Suprapubic skin (tissue), 4 donors: ENCODE measurements at regions not wholly inside any gene's neighbourhood (a gene's known extent, or its start where the extent isn't known, plus 50 kb on each side); places are given as distances from the start of the nearest gene placed in this dataset.

ENCODE experiments used
- DNase-seq, 2 donors: peaks; one replicate each; pipeline ENCODE4 v3.0.0-alpha.2; 2019; ENCODE audit warnings: low spot score in 2 of 2
- H3K27ac ChIP-seq: fragments of 200-600 bp; sonication (generic); one replicate; pipeline ENCODE4 v1.5.1; 2019
- H3K27me3 ChIP-seq: fragments of 200-600 bp; sonication (generic); one replicate; pipeline ENCODE4 v1.5.1; 2019
- H3K36me3 ChIP-seq: fragments of 200-600 bp; sonication (generic); one replicate; pipeline ENCODE4 v1.5.1; 2019
- H3K4me1 ChIP-seq: fragments of 200-600 bp; sonication (generic); one replicate; pipeline ENCODE4 v1.5.1; 2019
- H3K4me3 ChIP-seq: fragments of 200-600 bp; sonication (generic); one replicate; pipeline ENCODE4 v1.5.1; 2019; ENCODE audit warnings: mild to moderate bottlenecking
- H3K9me3 ChIP-seq: fragments of 200-600 bp; sonication (generic); one replicate; pipeline ENCODE4 v1.5.1; 2019
- CTCF ChIP-seq, 2 donors: fragments of 200-600 bp in 1 of 2; fragments of 450-650 bp in 1 of 2; sonication (generic) in 1 of 2; IDR thresholded peaks; one replicate each; pipeline ENCODE4 v1.5.1; 2016 to 2019; ENCODE audit warnings: antibody characterized with exemption in 2 of 2, mild to moderate bottlenecking in 1 of 2, moderate library complexity in 1 of 2
- EP300 ChIP-seq: sonication (generic); formaldehyde crosslinking; IDR thresholded peaks from one replicate; pipeline ENCODE4 v1.6.1; 2017; ENCODE audit warnings: antibody characterized with exemption
- POLR2A ChIP-seq, 2 donors: fragments of 450-650 bp; IDR thresholded peaks; one replicate each; pipeline ENCODE4 v1.6.1; 2017; ENCODE audit warnings: antibody characterized with exemption in 2 of 2, mild to moderate bottlenecking in 2 of 2, moderate library complexity in 2 of 2
- POLR2AphosphoS5 ChIP-seq, 3 donors: sonication (generic); formaldehyde crosslinking; IDR thresholded peaks; one replicate each; pipeline ENCODE4 v1.6.1; 2017; ENCODE audit warnings: antibody characterized with exemption in 3 of 3
- WGBS: methylation state at CpG from one replicate; pipeline ENCODE4 v1.1.5; 2018; 5-methylcytosine and 5-hydroxymethylcytosine counted together

DNA sequence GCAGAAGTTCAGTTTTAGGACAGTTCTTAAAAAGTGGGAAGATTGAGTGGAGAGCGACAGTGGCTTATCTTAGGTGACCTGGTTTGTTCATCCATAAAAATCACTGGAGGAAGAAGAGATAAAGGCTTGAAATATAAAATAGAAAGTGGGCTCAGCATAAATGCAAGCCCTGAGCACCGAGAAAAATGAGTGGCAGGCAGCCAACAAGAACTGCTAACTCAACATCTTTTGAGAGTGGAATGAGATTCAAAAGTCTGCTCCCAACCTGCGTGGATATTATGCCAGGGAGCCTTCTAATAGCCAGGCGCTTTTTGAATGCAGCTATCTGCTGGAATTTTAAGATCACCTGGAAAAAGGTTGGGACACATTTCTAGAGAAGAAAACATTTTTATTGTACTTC lies 666.5 kb downstream of the FLRT2 start:
- 35% methylated on average over 4 of the region's 4 CpGs for WGBS

DNA sequence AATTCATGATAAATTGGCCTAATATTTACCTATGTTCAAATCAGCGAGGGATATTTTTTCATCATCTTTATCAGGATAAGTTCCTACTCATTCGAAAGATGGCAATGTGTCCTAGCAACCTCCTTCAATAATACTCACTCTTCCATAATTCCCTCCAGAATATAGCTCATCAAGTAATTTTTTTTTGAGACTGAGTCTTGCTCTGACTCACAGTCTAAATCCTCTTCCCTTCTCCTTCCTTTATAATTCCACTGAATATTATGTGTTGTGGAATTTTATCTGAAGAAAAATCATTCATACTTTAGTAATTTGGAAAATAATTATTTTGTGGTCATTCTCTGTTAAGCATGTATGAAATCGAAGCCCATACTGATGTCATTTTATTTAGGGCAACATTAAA lies 663.8 kb downstream of the FLRT2 start:
- Histone ChIP-seq H3K27me3 (no peaks in the 10 kb centered on the region), H3K36me3 (no peaks in the 10 kb centered on the region), H3K9me3 (no peaks in the 10 kb centered on the region), H3K4me3 (no peak overlapping the region), H3K27ac (no peak overlapping the region), H3K4me1 (no peaks in the 10 kb centered on the region)
- TF ChIP-seq EP300 (no peak), CTCF (IDR thresholded peaks at IDR 0.05) (no peak), POLR2A (IDR thresholded peaks at IDR 0.05) (no peak), POLR2AphosphoS5 (IDR thresholded peaks at IDR 0.05) (no peak)
- 81% methylated on average over 3 of the region's 3 CpGs for WGBS
- DNase-seq = no peak

More for the DNA sequence above, 666.5 kb downstream of the FLRT2 start:
- TF ChIP-seq POLR2A (IDR thresholded peaks at IDR 0.05) (no peak), POLR2AphosphoS5 (IDR thresholded peaks at IDR 0.05) (no peak), CTCF (IDR thresholded peaks at IDR 0.05) (no peak), EP300 (no peak)
- H3K4me3 ChIP-seq = no peak overlapping the region
- H3K4me1 ChIP-seq = no peaks in the 10 kb centered on the region
- no peaks in the 10 kb centered on the region for H3K27me3 ChIP-seq
- no peaks in the 10 kb centered on the region for H3K9me3 ChIP-seq
- no peak overlapping the region for H3K27ac ChIP-seq
- H3K36me3 ChIP-seq = no peaks in the 10 kb centered on the region
- DNase-seq = no peak

DNA sequence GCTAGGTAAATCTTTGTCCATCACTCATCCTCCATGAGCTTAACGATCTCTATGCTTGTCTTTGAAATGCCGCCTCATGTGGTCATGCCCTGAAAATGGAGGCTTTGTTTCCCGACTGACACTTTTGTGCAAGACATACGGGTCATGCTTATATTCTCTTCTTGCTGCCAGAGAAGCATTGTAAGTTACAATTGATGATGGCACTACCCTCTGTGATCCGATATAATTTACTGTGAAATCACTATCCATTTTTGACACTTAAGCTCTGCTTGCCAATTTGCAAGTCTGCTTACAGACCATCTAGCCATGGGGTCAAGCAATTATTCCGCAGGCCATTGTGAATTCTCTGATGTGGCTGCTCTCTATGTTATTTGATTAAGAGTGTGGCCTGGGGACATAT lies 650.0 kb downstream of the FLRT2 start:
- WGBS = 69% methylated on average over 6 of the region's 6 CpGs
- H3K36me3 ChIP-seq = no peaks in the 10 kb centered on the region

GRCh38 chr14:86168371-86168770 lies 638.4 kb downstream of the FLRT2 start:
- H3K4me1 ChIP-seq = no peaks in the 10 kb centered on the region
- peaks cover 3% of the 10 kb centered on the region for H3K9me3 ChIP-seq
- TF ChIP-seq CTCF (IDR thresholded peaks at IDR 0.05) = no peak
- TF ChIP-seq POLR2A (IDR thresholded peaks at IDR 0.05) = no peak
- no peak for TF ChIP-seq POLR2AphosphoS5 (IDR thresholded peaks at IDR 0.05)
- TF ChIP-seq EP300 = no peak
- no peaks in the 10 kb centered on the region for H3K27me3 ChIP-seq
- no peak overlapping the region for H3K27ac ChIP-seq
- H3K36me3 ChIP-seq = no peaks in the 10 kb centered on the region
- DNase-seq = no peak
- H3K4me3 ChIP-seq = no peak overlapping the region
- 84% methylated on average over 7 of the region's 7 CpGs for WGBS

More for the DNA sequence above, 650.0 kb downstream of the FLRT2 start:
- Histone ChIP-seq H3K9me3 (no peaks in the 10 kb centered on the region), H3K4me1 (no peaks in the 10 kb centered on the region), H3K4me3 (no peak overlapping the region), H3K27ac (no peak overlapping the region), H3K27me3 (no peaks in the 10 kb centered on the region)
- TF ChIP-seq POLR2AphosphoS5 (IDR thresholded peaks at IDR 0.05) = no peak
- TF ChIP-seq POLR2A (IDR thresholded peaks at IDR 0.05) = no peak
- TF ChIP-seq EP300 = no peak
- no peak for DNase-seq

- Histone ChIP-seq H3K4me1 (no peaks in the 10 kb centered on the region), H3K9me3 (peaks cover 3% of the 10 kb centered on the region), H3K36me3 (no peaks in the 10 kb centered on the region), H3K4me3 (no peak overlapping the region), H3K27ac (no peak overlapping the region), H3K27me3 (no peaks in the 10 kb centered on the region)
- WGBS = 67% methylated on average over 2 of the region's 2 CpGs
- TF ChIP-seq CTCF (IDR thresholded peaks at IDR 0.05) (no peak), POLR2AphosphoS5 (IDR thresholded peaks at IDR 0.05) (no peak), EP300 (no peak), POLR2A (IDR thresholded peaks at IDR 0.05) (no peak)
- no peak for DNase-seq
Measured at GRCh38 chr14:86166541-86166940, 636.6 kb downstream of the FLRT2 start.

DNA sequence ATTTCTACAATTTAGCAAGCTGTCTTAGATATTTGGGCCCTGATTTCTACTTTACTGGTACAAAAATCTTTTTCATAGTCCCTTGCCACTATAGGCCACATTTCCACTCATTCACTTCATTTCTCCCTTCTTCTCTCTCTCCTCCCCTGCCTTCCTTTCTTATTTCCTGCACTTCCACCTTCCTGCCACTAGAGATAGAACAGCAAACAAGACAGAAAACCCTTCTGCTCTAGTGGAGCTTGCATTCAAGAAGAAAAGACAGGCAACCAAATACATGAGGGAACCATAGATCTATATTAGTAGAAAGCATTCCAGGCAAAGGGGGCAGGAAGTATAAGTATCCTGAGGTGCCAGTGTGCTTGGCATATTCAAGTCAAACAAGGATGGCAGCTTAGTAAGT lies 623.5 kb downstream of the FLRT2 start:
- TF ChIP-seq EP300 = no peak
- TF ChIP-seq POLR2AphosphoS5 (IDR thresholded peaks at IDR 0.05) = no peak
- no peak for TF ChIP-seq CTCF (IDR thresholded peaks at IDR 0.05)
- no peak for TF ChIP-seq POLR2A (IDR thresholded peaks at IDR 0.05)
- H3K4me1 ChIP-seq = no peaks in the 10 kb centered on the region
- no peaks in the 10 kb centered on the region for H3K9me3 ChIP-seq
- H3K27ac ChIP-seq = no peak overlapping the region
- DNase-seq = no peak
- no peaks in the 10 kb centered on the region for H3K27me3 ChIP-seq
- no peaks in the 10 kb centered on the region for H3K36me3 ChIP-seq
- no peak overlapping the region for H3K4me3 ChIP-seq
